Neuronal stem cell (in vitro differentiated cells): ENCODE measurements at regions not wholly inside any gene's neighbourhood (a gene's known extent, or its start where the extent isn't known, plus 50 kb on each side); places are given as distances from the start of the nearest gene placed in this dataset.
"Not testable (repeated sequence)": the region's sequence is repeated elsewhere in the genome, so short reads cannot be mapped to it uniquely, and the experiment has no call there.

Experiments
- DNase-seq: peaks from one replicate; pipeline ENCODE4 v3.0.0-alpha.2; 2013; ENCODE audit warnings: low spot score
- H2AFZ ChIP-seq: one replicate; pipeline ENCODE4 v1.6.1; 2013; ENCODE audit warnings: mild to moderate bottlenecking, low read length, inconsistent platforms
- H2AK5ac ChIP-seq: 2 replicates; pipeline ENCODE4 v1.6.1; 2013; ENCODE audit warnings: low read depth, mild to moderate bottlenecking, inconsistent platforms, low read length, moderate library complexity, mixed read lengths
- H2BK120ac ChIP-seq: 2 replicates; pipeline ENCODE4 v1.6.1; 2013; ENCODE audit warnings: low read depth, mild to moderate bottlenecking, inconsistent platforms, low read length, moderate library complexity, mixed read lengths
- H2BK12ac ChIP-seq: one replicate; pipeline ENCODE4 v1.6.1; 2013; ENCODE audit warnings: low read length, inconsistent platforms
- H2BK15ac ChIP-seq: 2 replicates; pipeline ENCODE4 v1.6.1; 2013; ENCODE audit warnings: mild to moderate bottlenecking, low read length, inconsistent platforms, mixed read lengths
- H2BK5ac ChIP-seq: one replicate; pipeline ENCODE4 v1.6.1; 2013; ENCODE audit warnings: inconsistent platforms, mild to moderate bottlenecking, low read length, moderate library complexity
- H3K14ac ChIP-seq: one replicate; pipeline ENCODE4 v1.6.1; 2013; ENCODE audit warnings: low read length, inconsistent platforms
- H3K18ac ChIP-seq: 2 replicates; pipeline ENCODE4 v1.6.1; 2013; ENCODE audit warnings: low read length, inconsistent platforms
- H3K23ac ChIP-seq: 2 replicates; pipeline ENCODE4 v1.6.1; 2013; ENCODE audit warnings: low read depth, mild to moderate bottlenecking, mixed read lengths, low read length, inconsistent platforms; ENCODE audit not compliant: poor library complexity
- H3K27ac ChIP-seq: replicated peaks from 3 replicates; pipeline ENCODE4 v1.5.1; 2013; ENCODE audit warnings: low read length, inconsistent platforms
- H3K27me3 ChIP-seq, 3 experiments: 2 replicates each; pipeline ENCODE4 v1.6.1; 2013; ENCODE audit warnings: low read length in 3 of 3, mild to moderate bottlenecking in 2 of 3, inconsistent platforms in 1 of 3, low read depth in 1 of 3, mixed read lengths in 1 of 3, moderate library complexity in 1 of 3; ENCODE audit not compliant: control insufficient read depth in 3 of 3, insufficient read depth in 3 of 3
- H3K36me3 ChIP-seq, 2 donors: replicated peaks in 1 of 2; 2 replicates each; pipeline ENCODE4 v1.6.1; 2013; ENCODE audit warnings: low read length in 2 of 2; ENCODE audit not compliant: control insufficient read depth in 2 of 2, insufficient read depth in 2 of 2
- H3K4ac ChIP-seq: 2 replicates; pipeline ENCODE4 v1.6.1; 2013; ENCODE audit warnings: inconsistent platforms, mild to moderate bottlenecking, low read length, moderate library complexity
- H3K4me1 ChIP-seq, 2 donors: 1 replicate in 1 of 2; 2 replicates in 1 of 2; pipeline ENCODE4 v1.6.1; 2013; ENCODE audit warnings: low read length in 2 of 2, low read depth in 1 of 2; ENCODE audit not compliant: control insufficient read depth in 2 of 2, insufficient read depth in 1 of 2
- H3K4me2 ChIP-seq: one replicate; pipeline ENCODE4 v1.6.1; 2013; ENCODE audit warnings: mild to moderate bottlenecking, low read length, inconsistent platforms; ENCODE audit not compliant: insufficient read depth, poor library complexity, severe bottlenecking
- H3K4me3 ChIP-seq, 2 donors: 2 replicates each; pipeline ENCODE4 v1.5.1; 2013; ENCODE audit warnings: low read length in 2 of 2, mild to moderate bottlenecking in 2 of 2, inconsistent platforms in 1 of 2, moderate library complexity in 1 of 2
- H3K79me1 ChIP-seq: one replicate; pipeline ENCODE4 v1.6.1; 2013; ENCODE audit warnings: low read depth, mild to moderate bottlenecking, inconsistent platforms, low read length, moderate library complexity
- H3K9ac ChIP-seq: one replicate; pipeline ENCODE4 v1.6.1; 2013; ENCODE audit warnings: mild to moderate bottlenecking, low read depth, low read length, inconsistent platforms; ENCODE audit not compliant: poor library complexity
- H3K9me3 ChIP-seq, 2 donors: replicated peaks in 1 of 2; 2 replicates each; pipeline versions ENCODE3 to v1.6.1; 2013; ENCODE audit warnings: low read length in 2 of 2, mild to moderate bottlenecking in 2 of 2, inconsistent platforms in 1 of 2, low read depth in 1 of 2, mixed read lengths in 1 of 2, moderate library complexity in 1 of 2; ENCODE audit not compliant: control insufficient read depth in 2 of 2, insufficient read depth in 1 of 2
- H4K8ac ChIP-seq: one replicate; pipeline ENCODE4 v1.6.1; 2013; ENCODE audit warnings: low read depth, mild to moderate bottlenecking, inconsistent platforms, low read length, moderate library complexity
- H4K91ac ChIP-seq: one replicate; pipeline ENCODE4 v1.6.1; 2013; ENCODE audit warnings: low read length, low read depth, mild to moderate bottlenecking, inconsistent platforms; ENCODE audit not compliant: poor library complexity
- WGBS, 2 donors: extraction: QIAGEN DNeasy Blood & Tissue Kit; methylation state at CpG; one replicate each; pipeline ENCODE4 v1.1.7; 2013; ENCODE audit warnings: missing lambda C conversion rate in 2 of 2, mixed read lengths in 1 of 2; ENCODE audit not compliant: insufficient read length in 2 of 2, insufficient replicate concordance in 1 of 2; ENCODE audit errors: extremely low coverage in 2 of 2; 5-methylcytosine and 5-hydroxymethylcytosine counted together

GRCh38 chr15:20304282-20305014 is 237.2 kb downstream of the GOLGA6L6 start:
- H2BK5ac ChIP-seq, H4K91ac ChIP-seq, H2BK120ac ChIP-seq, H3K4me3 ChIP-seq, H3K27me3 ChIP-seq, H3K4me1 ChIP-seq, H2BK15ac ChIP-seq, H3K14ac ChIP-seq, H2AK5ac ChIP-seq, H3K79me1 ChIP-seq, DNase-seq, H3K4me2 ChIP-seq, H4K8ac ChIP-seq, H3K9me3 ChIP-seq, H2AFZ ChIP-seq, H3K4ac ChIP-seq, H3K18ac ChIP-seq, H3K27ac ChIP-seq, H2BK12ac ChIP-seq, H3K36me3 ChIP-seq: not testable (repeated sequence)
- H3K9ac ChIP-seq, result peak overlapping the region; percentile 24
- no CpG with 5 or more reads among the region's 10 CpGs for WGBS, 2 donors
- H3K23ac ChIP-seq, result peak overlapping the region; percentile 93

- not testable (repeated sequence) for H2BK120ac ChIP-seq, H2AK5ac ChIP-seq, H2BK15ac ChIP-seq, H3K4me1 ChIP-seq, H3K36me3 ChIP-seq, H3K79me1 ChIP-seq, H2BK12ac ChIP-seq, H3K4me3 ChIP-seq, H3K27me3 ChIP-seq, H2BK5ac ChIP-seq, H3K4me2 ChIP-seq, H3K9me3 ChIP-seq, H3K14ac ChIP-seq, H3K9ac ChIP-seq, H3K4ac ChIP-seq, H2AFZ ChIP-seq, H3K18ac ChIP-seq, H4K91ac ChIP-seq, H4K8ac ChIP-seq, H3K27ac ChIP-seq, DNase-seq, H3K23ac ChIP-seq
- no CpG with 5 or more reads among the region's 4 CpGs for WGBS, 2 donors
Measured at GRCh38 chr15:20303248-20304171, 238.1 kb downstream of the GOLGA6L6 start.

- not testable (repeated sequence) for H3K27ac ChIP-seq, DNase-seq, H3K4me1 ChIP-seq, H4K8ac ChIP-seq, H3K36me3 ChIP-seq, H3K9ac ChIP-seq, H2BK5ac ChIP-seq, H2AFZ ChIP-seq, H3K4me2 ChIP-seq, H3K14ac ChIP-seq, H2BK15ac ChIP-seq, H4K91ac ChIP-seq, H3K4me3 ChIP-seq, H3K18ac ChIP-seq, H2BK12ac ChIP-seq, H3K27me3 ChIP-seq, H3K79me1 ChIP-seq, H2BK120ac ChIP-seq, H3K4ac ChIP-seq, H3K9me3 ChIP-seq, H2AK5ac ChIP-seq
- peak overlapping the region; percentile 31 for H3K23ac ChIP-seq
- no CpG with 5 or more reads among the region's 11 CpGs for WGBS, 2 donors
Measured at GRCh38 chr15:20302141-20303069, 239.2 kb downstream of the GOLGA6L6 start.
